ENCODE measurements at regions not wholly inside any gene's neighbourhood (a gene's known extent, or its start where the extent isn't known, plus 50 kb on each side); places are given as distances from the start of the nearest gene placed in this dataset.

- Histone ChIP-seq H4K20me1 (ENCODE audit: insufficient read depth, low read length) (no peaks in the 10 kb centered on the region), H3K36me3 (replicated peaks in 1 of 2; ENCODE audit: control insufficient read depth in 1 of 2, insufficient read depth in 2 of 2, low read length in 2 of 2) (no peaks in the 10 kb centered on the region), H3K27ac (ENCODE audit: extremely low read length, insufficient read depth, low read length) (no peak overlapping the region), H3K79me2 (ENCODE audit: insufficient read depth, low read length) (no peaks in the 10 kb centered on the region), H2AFZ (ENCODE audit: low read length) (no peak overlapping the region), H3K4me1 (ENCODE audit: insufficient read depth, low read length) (no peaks in the 10 kb centered on the region), H3K4me3 (replicated peaks in 1 of 3; ENCODE audit: insufficient read depth in 1 of 3, low read depth in 2 of 3, low read length in 3 of 3) (no peak overlapping the region), H3K4me2 (ENCODE audit: low read depth, low read length) (no peak overlapping the region), H3K9me3 (ENCODE audit: low read length) (no peaks in the 10 kb centered on the region), H3K9ac (ENCODE audit: insufficient read depth, low read depth, low read length) (no peak overlapping the region), H3K27me3 (ENCODE audit: control insufficient read depth in 1 of 2, insufficient read depth in 2 of 2, low read length in 2 of 2) (no peaks in the 10 kb centered on the region)
- ChIA-PET POLR2A (no interaction called here), CTCF (ENCODE audit: low intra/inter-chr PET ratio, low total read pairs) (no interaction called here)
- no TSS peak for BruUV-seq (replicated peaks)
- TF ChIP-seq, protein P1, sequence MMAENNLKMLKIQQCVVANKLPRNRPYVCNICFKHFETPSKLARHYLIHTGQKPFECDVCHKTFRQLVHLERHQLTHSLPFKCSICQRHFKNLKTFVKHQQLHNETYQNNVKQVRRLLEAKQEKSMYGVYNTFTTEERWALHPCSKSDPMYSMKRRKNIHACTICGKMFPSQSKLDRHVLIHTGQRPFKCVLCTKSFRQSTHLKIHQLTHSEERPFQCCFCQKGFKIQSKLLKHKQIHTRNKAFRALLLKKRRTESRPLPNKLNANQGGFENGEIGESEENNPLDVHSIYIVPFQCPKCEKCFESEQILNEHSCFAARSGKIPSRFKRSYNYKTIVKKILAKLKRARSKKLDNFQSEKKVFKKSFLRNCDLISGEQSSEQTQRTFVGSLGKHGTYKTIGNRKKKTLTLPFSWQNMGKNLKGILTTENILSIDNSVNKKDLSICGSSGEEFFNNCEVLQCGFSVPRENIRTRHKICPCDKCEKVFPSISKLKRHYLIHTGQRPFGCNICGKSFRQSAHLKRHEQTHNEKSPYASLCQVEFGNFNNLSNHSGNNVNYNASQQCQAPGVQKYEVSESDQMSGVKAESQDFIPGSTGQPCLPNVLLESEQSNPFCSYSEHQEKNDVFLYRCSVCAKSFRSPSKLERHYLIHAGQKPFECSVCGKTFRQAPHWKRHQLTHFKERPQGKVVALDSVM (CRISPR knock-in tag; IDR thresholded peaks at IDR 0.05): no peak
- TF ChIP-seq ZSCAN21 (CRISPR knock-in tag; IDR thresholded peaks at IDR 0.05; ENCODE audit: borderline replicate concordance) (no peak), ZSCAN30 (CRISPR knock-in tag; IDR thresholded peaks at IDR 0.05) (no peak)
- TF ChIP-seq, protein P2, sequence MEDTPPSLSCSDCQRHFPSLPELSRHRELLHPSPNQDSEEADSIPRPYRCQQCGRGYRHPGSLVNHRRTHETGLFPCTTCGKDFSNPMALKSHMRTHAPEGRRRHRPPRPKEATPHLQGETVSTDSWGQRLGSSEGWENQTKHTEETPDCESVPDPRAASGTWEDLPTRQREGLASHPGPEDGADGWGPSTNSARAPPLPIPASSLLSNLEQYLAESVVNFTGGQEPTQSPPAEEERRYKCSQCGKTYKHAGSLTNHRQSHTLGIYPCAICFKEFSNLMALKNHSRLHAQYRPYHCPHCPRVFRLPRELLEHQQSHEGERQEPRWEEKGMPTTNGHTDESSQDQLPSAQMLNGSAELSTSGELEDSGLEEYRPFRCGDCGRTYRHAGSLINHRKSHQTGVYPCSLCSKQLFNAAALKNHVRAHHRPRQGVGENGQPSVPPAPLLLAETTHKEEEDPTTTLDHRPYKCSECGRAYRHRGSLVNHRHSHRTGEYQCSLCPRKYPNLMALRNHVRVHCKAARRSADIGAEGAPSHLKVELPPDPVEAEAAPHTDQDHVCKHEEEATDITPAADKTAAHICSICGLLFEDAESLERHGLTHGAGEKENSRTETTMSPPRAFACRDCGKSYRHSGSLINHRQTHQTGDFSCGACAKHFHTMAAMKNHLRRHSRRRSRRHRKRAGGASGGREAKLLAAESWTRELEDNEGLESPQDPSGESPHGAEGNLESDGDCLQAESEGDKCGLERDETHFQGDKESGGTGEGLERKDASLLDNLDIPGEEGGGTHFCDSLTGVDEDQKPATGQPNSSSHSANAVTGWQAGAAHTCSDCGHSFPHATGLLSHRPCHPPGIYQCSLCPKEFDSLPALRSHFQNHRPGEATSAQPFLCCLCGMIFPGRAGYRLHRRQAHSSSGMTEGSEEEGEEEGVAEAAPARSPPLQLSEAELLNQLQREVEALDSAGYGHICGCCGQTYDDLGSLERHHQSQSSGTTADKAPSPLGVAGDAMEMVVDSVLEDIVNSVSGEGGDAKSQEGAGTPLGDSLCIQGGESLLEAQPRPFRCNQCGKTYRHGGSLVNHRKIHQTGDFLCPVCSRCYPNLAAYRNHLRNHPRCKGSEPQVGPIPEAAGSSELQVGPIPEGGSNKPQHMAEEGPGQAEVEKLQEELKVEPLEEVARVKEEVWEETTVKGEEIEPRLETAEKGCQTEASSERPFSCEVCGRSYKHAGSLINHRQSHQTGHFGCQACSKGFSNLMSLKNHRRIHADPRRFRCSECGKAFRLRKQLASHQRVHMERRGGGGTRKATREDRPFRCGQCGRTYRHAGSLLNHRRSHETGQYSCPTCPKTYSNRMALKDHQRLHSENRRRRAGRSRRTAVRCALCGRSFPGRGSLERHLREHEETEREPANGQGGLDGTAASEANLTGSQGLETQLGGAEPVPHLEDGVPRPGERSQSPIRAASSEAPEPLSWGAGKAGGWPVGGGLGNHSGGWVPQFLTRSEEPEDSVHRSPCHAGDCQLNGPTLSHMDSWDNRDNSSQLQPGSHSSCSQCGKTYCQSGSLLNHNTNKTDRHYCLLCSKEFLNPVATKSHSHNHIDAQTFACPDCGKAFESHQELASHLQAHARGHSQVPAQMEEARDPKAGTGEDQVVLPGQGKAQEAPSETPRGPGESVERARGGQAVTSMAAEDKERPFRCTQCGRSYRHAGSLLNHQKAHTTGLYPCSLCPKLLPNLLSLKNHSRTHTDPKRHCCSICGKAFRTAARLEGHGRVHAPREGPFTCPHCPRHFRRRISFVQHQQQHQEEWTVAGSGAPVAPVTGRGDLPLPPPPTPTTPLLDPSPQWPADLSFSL (CRISPR knock-in tag; IDR thresholded peaks at IDR 0.05): no peak
- DNase-seq (ENCODE audit: low spot score) (no peak), ATAC-seq (no peak), FAIRE-seq (no peak)
- 0% methylated on average over 1 of the region's 1 CpG for WGBS (ENCODE audit: low lambda C conversion rate)
- in situ Hi-C loops (cut with HindIII; ENCODE audit: extremely low pct_ligation_motif_present, low pct_unique_long_range_greater_than_20kb) (no loop called here), intact Hi-C loops (cut with micrococcal nuclease; ENCODE audit: unreplicated experiment) (no loop called here)
These were observed 278.1 kb upstream of the KCNMB2 start for GRCh38 chr3:178258121-178258520.
